ENCODE measurements at regions not wholly inside any gene's neighbourhood (a gene's known extent, or its start where the extent isn't known, plus 50 kb on each side); places are given as distances from the start of the nearest gene placed in this dataset.

DNA sequence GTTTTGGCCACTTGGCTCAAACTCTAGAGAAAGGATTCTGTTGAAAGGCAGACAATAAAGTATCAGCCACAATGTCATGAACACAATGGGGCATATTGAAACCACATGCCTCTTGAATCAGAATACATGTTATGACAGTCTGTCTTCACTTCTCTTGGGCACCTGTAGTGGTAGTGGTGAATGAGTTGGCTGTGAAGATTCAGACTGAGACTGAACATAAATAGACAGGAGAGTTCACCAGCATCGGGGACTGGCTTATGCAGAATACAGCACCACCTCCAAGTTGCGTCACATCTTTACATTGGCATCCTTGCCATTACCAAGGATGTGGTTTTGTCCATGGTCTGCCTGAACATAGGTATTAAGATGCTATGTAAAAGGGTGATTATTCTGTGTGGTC, 336.8 kb downstream of the MYCN start:
- no peak for DNase-seq (ENCODE audit: low read depth)
- no peak overlapping the region for H3K4me3 ChIP-seq (ENCODE audit: low read depth, low read length)
- no peak for TF ChIP-seq CTCF (conservative IDR thresholded peaks at IDR 0.05; ENCODE audit: low read depth, low read length)

GRCh38 chr2:16275661-16276060, 335.3 kb downstream of the MYCN start:
- H3K4me3 ChIP-seq (ENCODE audit: low read depth, low read length), result no peak overlapping the region
- no peak for DNase-seq (ENCODE audit: low read depth)
- no peak for TF ChIP-seq CTCF (conservative IDR thresholded peaks at IDR 0.05; ENCODE audit: low read depth, low read length)

- H3K4me3 ChIP-seq (ENCODE audit: low read depth, low read length), result no peak overlapping the region
- DNase-seq (ENCODE audit: low read depth), result no peak
- no peak for TF ChIP-seq CTCF (conservative IDR thresholded peaks at IDR 0.05; ENCODE audit: low read depth, low read length)
Measured at GRCh38 chr2:16275131-16275530, 334.8 kb downstream of the MYCN start.

GRCh38 chr2:16273111-16273510, 332.8 kb downstream of the MYCN start:
- no peak for TF ChIP-seq CTCF (conservative IDR thresholded peaks at IDR 0.05; ENCODE audit: low read depth, low read length)
- no peak overlapping the region for H3K4me3 ChIP-seq (ENCODE audit: low read depth, low read length)
- no peak for DNase-seq (ENCODE audit: low read depth)

GRCh38 chr2:16272038-16272788, 331.9 kb downstream of the MYCN start:
- DNase-seq (ENCODE audit: low read depth), result no peak
- H3K4me3 ChIP-seq (ENCODE audit: low read depth, low read length), result no peak overlapping the region
- no peak for TF ChIP-seq CTCF (conservative IDR thresholded peaks at IDR 0.05; ENCODE audit: low read depth, low read length)

DNA sequence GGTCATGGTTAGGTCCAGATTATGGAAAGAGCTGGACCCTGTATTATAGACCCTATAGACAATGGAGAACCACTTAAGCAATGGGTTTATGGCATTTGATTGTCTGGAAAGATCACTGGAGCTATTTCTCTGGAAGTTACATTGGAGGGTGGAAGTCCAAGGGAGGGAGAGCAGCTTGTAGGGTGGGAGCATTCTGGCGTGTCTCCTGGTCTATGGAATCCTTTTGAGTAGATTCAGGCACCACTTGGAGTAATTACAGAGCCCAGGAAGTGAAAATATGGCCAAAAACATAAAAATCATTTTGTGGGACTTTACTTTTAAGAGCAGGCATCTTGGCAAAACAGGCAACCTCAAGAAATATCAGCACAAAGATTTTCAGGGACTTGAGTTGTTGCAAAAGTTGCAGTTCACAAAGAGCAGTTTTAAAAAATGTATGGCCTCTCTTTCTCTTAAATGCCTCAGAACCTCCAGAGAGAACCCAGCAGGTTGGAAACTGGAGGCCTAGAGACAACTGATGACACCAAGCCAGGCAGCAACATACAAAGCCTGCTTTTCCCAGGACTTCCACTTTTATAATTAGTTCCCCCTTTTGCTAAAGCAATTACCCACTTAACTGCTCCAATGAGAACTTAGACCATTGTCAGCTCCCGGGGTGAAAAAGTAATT, 331.0 kb downstream of the MYCN start:
- no peak overlapping the region for H3K4me3 ChIP-seq (ENCODE audit: low read depth, low read length)
- TF ChIP-seq CTCF (conservative IDR thresholded peaks at IDR 0.05; ENCODE audit: low read depth, low read length), result no peak
- no peak for DNase-seq (ENCODE audit: low read depth)

DNA sequence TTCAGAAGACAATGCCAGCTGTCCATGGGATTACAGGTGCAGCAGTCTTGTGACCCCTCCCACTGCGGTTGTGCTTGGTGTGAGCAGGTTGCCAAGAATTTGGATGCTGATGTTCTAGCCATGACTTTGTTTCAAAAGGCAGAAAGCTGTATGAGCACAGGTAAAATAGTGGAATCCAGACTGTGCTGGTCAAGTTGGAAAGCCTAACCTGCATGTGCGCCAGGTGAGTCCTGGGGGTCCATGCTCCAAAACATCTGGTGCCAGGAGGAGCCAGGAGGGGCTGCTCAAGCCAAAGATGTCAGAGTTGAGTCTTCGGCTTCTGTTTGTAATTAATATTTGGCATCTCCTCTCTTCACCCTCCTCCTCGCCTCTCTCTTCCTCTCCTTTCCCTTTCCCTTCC, 330.1 kb downstream of the MYCN start:
- no peak for DNase-seq (ENCODE audit: low read depth)
- no peak for TF ChIP-seq CTCF (conservative IDR thresholded peaks at IDR 0.05; ENCODE audit: low read depth, low read length)
- no peak overlapping the region for H3K4me3 ChIP-seq (ENCODE audit: low read depth, low read length)

All from choroid plexus epithelial cell (primary cell).